ENCODE measurements at regions not wholly inside any gene's neighbourhood (a gene's known extent, or its start where the extent isn't known, plus 50 kb on each side); places are given as distances from the start of the nearest gene placed in this dataset.

- H3K27me3 ChIP-seq (ENCODE audit: control insufficient read depth, extremely low read depth, insufficient read depth, low read length): no peaks in the 10 kb centered on the region
- H3K27ac ChIP-seq (ENCODE audit: control insufficient read depth, insufficient read depth, low read length): no peak overlapping the region
- no peak overlapping the region for H2AFZ ChIP-seq (ENCODE audit: control insufficient read depth, low read length)
- no peak for TF ChIP-seq EZH2 (IDR thresholded peaks at IDR 0.05; ENCODE audit: low read length)
- TF ChIP-seq, protein P1, sequence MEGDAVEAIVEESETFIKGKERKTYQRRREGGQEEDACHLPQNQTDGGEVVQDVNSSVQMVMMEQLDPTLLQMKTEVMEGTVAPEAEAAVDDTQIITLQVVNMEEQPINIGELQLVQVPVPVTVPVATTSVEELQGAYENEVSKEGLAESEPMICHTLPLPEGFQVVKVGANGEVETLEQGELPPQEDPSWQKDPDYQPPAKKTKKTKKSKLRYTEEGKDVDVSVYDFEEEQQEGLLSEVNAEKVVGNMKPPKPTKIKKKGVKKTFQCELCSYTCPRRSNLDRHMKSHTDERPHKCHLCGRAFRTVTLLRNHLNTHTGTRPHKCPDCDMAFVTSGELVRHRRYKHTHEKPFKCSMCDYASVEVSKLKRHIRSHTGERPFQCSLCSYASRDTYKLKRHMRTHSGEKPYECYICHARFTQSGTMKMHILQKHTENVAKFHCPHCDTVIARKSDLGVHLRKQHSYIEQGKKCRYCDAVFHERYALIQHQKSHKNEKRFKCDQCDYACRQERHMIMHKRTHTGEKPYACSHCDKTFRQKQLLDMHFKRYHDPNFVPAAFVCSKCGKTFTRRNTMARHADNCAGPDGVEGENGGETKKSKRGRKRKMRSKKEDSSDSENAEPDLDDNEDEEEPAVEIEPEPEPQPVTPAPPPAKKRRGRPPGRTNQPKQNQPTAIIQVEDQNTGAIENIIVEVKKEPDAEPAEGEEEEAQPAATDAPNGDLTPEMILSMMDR (optimal IDR thresholded peaks at IDR 0.05 in 1 of 3, IDR thresholded peaks at IDR 0.05 in 1 of 3, conservative IDR thresholded peaks at IDR 0.05 in 1 of 3; ENCODE audit: extremely low read depth in 1 of 3, insufficient read depth in 2 of 3, low read length in 3 of 3): no peak
- no peaks in the 10 kb centered on the region for H4K20me1 ChIP-seq (ENCODE audit: control insufficient read depth, extremely low read depth, insufficient read depth, low read length)
- H3K9me3 ChIP-seq (ENCODE audit: control insufficient read depth, low read depth, low read length): no peaks in the 10 kb centered on the region
- DNase-seq (ENCODE audit: low read depth, low spot score): no peak
- no peaks in the 10 kb centered on the region for H3K79me2 ChIP-seq (ENCODE audit: control insufficient read depth, insufficient read depth, low read length)
- no peak overlapping the region for H3K9ac ChIP-seq (ENCODE audit: control insufficient read depth, extremely low read depth, insufficient read depth, low read length)
- no peak for FAIRE-seq
- H3K36me3 ChIP-seq (ENCODE audit: control insufficient read depth in 2 of 2, extremely low read depth in 1 of 2, insufficient read depth in 2 of 2, low read length in 2 of 2): no peaks in the 10 kb centered on the region
- no peaks in the 10 kb centered on the region for H3K4me1 ChIP-seq (ENCODE audit: control insufficient read depth, extremely low read depth, insufficient read depth, low read length)
- dilution Hi-C loops (cut with MboI; ENCODE audit: extremely low pct_ligation_motif_present, low sequenced_read_pairs): no loop called here
- no peak overlapping the region for H3K4me3 ChIP-seq (ENCODE audit: control insufficient read depth in 2 of 3, extremely low read depth in 1 of 3, insufficient read depth in 2 of 3, low read depth in 1 of 3, low read length in 3 of 3)
- H3K9me1 ChIP-seq (ENCODE audit: control insufficient read depth, extremely low read depth, insufficient read depth, low read length): no peaks in the 10 kb centered on the region
- no peak overlapping the region for H3K4me2 ChIP-seq (ENCODE audit: control insufficient read depth, extremely low read depth, insufficient read depth, low read depth, low read length)
Measured at GRCh38 chr3:104990758-104991157, 376.0 kb upstream of the ALCAM start.

- Histone ChIP-seq H3K36me3 (ENCODE audit: control insufficient read depth in 2 of 2, extremely low read depth in 1 of 2, insufficient read depth in 2 of 2, low read length in 2 of 2) (no peaks in the 10 kb centered on the region), H3K9me3 (ENCODE audit: control insufficient read depth, low read depth, low read length) (no peaks in the 10 kb centered on the region), H3K9ac (ENCODE audit: control insufficient read depth, extremely low read depth, insufficient read depth, low read length) (no peak overlapping the region), H3K27me3 (ENCODE audit: control insufficient read depth, extremely low read depth, insufficient read depth, low read length) (no peaks in the 10 kb centered on the region), H2AFZ (ENCODE audit: control insufficient read depth, low read length) (no peak overlapping the region), H3K4me2 (ENCODE audit: control insufficient read depth, extremely low read depth, insufficient read depth, low read depth, low read length) (no peak overlapping the region), H3K79me2 (ENCODE audit: control insufficient read depth, insufficient read depth, low read length) (no peaks in the 10 kb centered on the region), H3K4me3 (ENCODE audit: control insufficient read depth in 2 of 3, extremely low read depth in 1 of 3, insufficient read depth in 2 of 3, low read depth in 1 of 3, low read length in 3 of 3) (no peak overlapping the region), H3K9me1 (ENCODE audit: control insufficient read depth, extremely low read depth, insufficient read depth, low read length) (no peaks in the 10 kb centered on the region), H3K27ac (ENCODE audit: control insufficient read depth, insufficient read depth, low read length) (no peak overlapping the region), H3K4me1 (ENCODE audit: control insufficient read depth, extremely low read depth, insufficient read depth, low read length) (no peaks in the 10 kb centered on the region), H4K20me1 (ENCODE audit: control insufficient read depth, extremely low read depth, insufficient read depth, low read length) (no peaks in the 10 kb centered on the region)
- DNase-seq (ENCODE audit: low read depth, low spot score) (no peak), FAIRE-seq (no peak)
- no peak for TF ChIP-seq EZH2 (IDR thresholded peaks at IDR 0.05; ENCODE audit: low read length)
- TF ChIP-seq, protein P1 (optimal IDR thresholded peaks at IDR 0.05 in 1 of 3, IDR thresholded peaks at IDR 0.05 in 1 of 3, conservative IDR thresholded peaks at IDR 0.05 in 1 of 3; ENCODE audit: extremely low read depth in 1 of 3, insufficient read depth in 2 of 3, low read length in 3 of 3): no peak
- dilution Hi-C loops (cut with MboI; ENCODE audit: extremely low pct_ligation_motif_present, low sequenced_read_pairs): no loop called here
Measured at GRCh38 chr3:104992676-104993075, 374.0 kb upstream of the ALCAM start.
